NCI-H2227 (cell line): ENCODE measurements at regions not wholly inside any gene's neighbourhood (a gene's known extent, or its start where the extent isn't known, plus 50 kb on each side); places are given as distances from the start of the nearest gene placed in this dataset.
"Not testable (repeated sequence)": the region's sequence is repeated elsewhere in the genome, so short reads cannot be mapped to it uniquely, and the experiment has no call there.

Experiments used
- DNase-seq: peaks from one replicate; lab custom pipeline; 2025; ENCODE audit not compliant: unreplicated experiment; lab: John Stamatoyannopoulos, UW

DNA sequence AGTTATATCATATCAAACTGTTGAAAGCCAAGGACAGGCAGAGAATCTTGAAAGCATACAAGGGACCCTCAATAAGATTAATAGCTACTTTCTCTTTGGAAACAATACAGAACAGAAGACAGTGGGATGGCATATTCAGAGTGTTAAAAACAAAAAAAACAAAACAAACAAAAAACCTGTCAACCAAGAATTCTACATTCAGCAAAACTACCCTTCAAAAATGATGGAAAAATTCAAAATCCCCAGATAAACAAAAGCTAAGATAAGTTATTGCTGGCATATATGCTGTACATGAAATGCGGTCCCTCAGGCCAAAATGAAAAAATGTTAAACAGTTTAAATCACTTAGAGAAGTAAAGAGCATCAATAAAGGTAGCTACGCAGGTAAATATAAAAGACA is 425.1 kb downstream of the ACTL7B start:
- no peak for DNase-seq

DNA sequence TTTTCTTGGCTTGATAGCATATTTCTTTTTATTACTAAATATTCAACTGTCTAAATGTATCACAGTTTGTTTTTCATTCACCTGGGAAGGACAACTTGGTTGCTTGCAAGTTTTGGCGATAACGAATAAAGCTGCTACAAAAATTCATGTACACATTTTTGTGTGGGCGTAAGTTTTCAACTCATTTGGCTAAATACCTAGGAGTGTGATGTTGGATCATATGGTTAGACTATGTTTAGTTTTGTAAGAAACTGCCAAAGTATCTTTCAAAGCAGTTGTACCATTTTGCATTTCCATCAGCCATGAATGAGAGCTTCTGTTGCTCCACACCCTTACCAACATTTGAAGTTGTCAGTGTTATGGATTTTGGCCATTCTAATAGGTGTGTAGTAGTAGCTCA is 428.0 kb downstream of the ACTL7B start:
- no peak for DNase-seq

DNA sequence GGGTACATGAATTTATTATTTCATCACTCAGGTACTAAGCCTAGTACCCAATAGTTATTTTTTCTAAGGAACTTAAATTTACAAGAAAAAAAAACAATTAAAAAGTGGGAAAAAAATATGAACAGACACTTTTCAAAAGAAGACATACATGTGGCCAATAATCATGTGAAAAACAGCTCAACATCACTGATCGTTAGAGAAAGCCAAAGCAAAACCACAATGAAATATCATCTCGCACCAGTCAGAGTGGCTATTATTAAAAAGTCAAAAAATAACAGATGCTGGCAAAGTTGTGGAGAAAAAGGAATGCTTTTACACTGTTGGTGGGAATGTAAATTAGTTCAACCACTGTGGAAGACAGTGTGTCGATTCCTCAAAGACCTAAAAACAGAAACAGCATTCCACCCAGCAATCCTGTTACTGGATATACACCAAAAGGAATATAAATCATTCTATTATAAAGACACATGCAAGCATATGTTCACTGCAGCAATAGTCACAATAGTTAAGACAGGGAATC is 429.3 kb downstream of the ACTL7B start:
- not testable (repeated sequence) for DNase-seq

DNA sequence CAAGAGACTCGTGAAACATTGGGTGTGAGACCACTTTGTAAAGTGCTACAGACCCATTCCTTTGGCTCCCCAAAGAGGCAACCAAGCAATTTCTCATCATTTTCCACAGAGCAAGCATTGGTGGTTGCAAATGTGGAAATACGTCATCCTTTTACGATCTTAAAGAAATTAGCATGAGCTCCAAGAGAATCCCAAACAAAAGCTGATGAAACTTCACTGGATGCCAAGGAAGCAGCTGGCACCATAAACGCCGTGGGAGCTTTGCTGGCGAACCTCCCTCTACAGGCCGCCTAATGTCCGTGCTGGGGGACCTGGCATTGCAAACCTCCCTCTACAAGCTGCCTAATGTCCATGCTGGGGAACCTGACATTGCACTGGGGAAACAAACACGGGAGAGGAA is 432.4 kb downstream of the ACTL7B start:
- DNase-seq: no peak

DNA sequence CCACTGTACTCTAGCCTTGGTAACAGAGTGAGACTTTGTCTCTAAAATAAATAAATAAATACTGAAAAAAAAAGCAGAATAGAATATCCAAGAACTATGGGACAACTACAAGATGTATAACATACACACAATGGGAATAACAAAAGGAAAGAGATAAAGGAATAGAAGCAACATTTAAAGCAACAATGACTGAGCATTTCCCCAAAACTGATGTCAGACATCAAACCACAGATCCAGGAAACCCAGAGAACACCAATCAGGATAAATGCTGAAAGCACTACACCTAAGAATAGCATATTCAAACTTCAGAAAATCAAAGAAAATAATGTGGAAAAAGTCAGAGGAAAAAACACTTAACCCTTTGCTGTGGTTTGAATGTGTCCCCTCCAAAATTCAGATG is 436.4 kb downstream of the ACTL7B start:
- DNase-seq: no peak

DNA sequence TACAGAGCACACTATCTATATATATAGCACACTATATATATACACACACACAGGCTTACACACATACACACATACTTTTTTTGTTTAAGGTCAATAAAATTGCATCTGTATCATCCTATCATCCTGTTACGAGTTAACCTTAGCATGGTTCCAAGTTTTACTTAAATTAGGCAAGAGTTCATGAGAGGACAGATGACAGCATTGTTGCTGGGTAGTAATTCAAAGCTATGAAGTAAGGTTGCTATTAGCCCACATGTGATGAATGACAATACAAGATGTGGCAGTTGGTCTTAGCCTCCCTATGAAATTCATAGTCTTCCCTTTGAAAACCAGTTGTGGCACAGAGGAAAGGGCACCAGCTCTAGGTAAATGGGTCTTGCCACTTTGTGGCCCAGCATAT is 438.1 kb downstream of the ACTL7B start:
- DNase-seq: no peak

DNA sequence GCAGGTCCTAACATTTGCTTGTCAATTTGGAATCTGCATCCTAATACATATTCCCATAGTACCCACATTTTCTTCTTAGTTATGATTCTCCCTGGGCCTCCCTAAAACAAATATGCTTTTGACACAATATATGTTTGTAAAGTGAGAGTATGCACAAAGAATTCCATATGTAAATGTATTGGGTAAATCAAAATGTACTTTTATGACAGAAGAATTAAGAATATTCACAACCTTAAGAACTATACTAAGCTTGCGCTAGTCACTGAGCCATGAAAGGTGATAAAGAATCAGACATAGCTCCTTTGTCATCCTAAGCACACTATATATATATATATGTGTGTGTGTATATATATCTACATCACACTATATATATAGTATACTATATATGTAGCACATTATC is 438.5 kb downstream of the ACTL7B start:
- DNase-seq: no peak

DNA sequence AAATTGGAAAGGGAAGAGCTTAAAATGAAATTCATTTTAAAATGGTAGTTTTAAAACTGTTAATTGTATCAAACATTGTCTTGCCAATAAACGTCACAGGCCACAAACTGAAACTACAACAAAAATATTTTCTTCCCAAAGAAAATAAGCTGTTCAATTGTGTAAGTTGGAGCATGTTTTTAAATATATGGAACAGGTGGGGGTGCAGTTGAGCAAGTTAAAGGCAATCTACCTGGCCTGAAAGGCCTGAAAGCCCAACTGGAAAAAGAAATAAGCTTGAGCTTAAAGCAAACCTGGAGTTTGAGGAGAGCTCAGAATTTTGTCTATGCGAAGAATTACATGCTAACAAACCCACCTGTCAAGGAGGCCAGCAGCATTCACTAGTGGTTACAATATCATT is 439.5 kb downstream of the ACTL7B start:
- no peak for DNase-seq

DNA sequence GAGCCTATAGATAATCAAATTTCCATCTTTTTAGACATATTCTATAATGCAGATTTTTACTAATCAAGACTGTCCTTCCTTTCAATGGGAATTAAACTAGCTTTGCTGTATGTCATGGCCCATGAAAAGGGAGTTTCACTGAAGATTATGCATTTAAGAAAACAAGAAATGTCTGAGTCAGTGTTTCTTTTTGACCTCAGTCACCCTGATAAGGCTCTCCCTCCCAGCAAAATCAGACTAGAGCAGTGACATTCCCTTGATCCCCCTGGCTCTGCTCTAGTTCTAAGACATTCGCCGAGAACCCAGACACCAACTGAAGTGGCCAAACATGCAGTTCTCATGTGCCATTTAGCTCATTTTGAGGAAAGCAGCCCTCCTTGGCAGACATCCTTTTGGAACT is 442.0 kb downstream of the ACTL7B start:
- DNase-seq: no peak

DNA sequence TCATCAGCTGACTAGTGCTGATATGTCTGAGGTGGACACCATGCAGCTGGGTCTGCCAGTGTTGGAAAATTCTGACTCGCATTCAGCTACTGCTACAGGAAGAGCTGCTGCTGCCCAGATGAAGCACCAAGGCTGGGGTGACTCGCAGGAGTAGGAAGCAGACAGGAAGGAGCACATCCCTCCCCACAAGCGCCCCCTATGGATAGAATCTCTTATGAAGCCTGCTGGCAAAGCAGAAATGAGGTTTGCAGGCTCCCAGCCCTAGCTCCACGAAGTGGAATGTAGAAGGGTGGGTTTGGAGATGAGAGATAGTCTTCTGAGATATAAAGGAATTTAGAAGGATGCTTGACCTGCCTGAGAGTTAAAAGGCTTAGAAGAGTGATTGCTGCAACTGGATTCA is 443.0 kb downstream of the ACTL7B start:
- DNase-seq: no peak

DNA sequence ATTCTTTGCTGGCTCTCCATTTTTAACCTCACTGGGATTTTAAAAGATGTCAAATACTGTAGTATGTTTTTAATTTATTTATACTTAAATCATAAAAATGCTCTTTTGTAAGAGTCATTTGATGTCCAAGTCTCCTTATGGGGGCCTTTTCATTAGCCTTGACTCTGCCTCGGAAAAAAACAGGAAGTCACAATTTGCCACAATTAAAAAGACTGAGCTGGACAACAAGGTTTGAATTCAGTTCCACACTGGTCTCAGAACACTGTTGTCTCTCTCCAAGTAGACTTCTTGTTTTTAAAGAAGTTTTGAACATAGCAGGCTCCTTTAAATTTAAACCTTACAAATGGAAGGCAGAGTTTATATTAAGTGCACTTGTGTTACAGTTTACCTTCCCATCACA is 444.2 kb downstream of the ACTL7B start:
- no peak for DNase-seq

DNA sequence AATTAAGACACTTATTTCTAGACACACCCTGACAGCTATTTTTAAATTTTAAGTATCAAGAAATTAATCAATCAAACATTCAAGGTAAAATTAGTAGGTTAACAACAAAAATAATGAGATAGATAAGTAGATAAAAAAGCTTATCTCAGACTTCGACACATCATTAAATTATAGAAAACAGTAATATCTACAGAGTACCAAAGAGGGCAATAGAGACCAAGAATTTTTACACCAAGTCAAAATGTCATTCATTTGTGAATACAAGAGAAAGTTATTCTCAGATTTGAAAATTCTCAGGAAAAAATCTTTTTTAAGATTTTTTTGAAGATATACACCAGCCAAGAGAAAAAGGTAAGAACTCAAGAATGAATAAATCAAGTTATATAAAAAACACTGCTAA is 445.6 kb downstream of the ACTL7B start:
- no peak for DNase-seq

DNA sequence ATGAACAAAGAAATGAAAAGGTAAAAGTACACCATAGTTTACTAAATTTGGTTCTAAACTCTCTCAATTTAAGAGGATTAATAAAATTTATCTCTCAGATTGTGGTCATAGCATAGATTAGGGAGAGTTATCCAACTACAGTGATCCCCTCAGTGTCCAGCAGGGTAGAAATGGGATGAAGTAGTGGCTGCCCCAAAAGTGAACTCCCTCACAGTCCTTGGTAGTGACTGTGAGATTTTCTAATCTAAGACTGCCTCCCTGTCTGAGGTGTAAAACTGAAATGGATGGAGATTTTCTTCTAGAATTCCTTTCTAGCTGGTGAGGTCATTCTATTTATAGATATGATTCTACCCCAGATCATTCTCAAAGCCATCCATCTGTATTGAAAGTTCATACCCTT is 455.5 kb downstream of the ACTL7B start:
- DNase-seq: no peak

DNA sequence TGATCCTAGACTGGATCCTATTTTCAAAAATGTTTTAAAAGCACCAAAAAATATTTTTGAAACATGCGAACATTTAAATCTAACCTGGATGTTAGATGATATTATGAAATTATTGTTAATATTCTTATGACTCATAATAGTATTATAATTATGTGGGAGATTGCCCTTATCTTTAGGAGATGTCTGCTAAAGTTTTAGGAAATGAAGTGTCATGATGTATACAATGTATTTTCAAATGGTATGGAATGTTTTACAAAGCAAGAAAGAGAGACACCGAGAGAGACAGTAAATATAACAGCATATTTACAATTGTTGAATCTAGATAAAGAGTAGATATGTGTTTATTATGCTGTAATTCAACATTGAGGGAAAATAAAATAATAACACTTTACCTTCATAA is 455.9 kb downstream of the ACTL7B start:
- no peak for DNase-seq

DNA sequence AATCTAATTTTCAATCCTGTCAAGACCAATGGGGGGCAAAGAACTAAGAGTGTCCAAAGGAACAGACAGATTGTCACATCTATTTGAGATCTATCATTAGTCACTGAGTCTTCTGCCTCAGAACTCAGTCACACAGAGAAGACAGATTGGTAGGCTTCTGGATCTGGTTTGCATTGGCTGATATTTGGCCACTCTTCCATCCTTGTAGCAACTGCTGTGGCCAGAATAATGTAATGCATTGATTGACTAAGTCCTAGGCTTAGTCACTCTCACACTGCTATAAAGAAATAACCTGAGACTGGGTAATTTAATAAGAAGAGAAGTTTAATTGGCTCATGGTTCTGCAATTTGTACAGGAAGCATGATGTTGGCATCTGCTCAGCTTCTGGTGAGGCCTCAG is 458.5 kb downstream of the ACTL7B start:
- no peak for DNase-seq

DNA sequence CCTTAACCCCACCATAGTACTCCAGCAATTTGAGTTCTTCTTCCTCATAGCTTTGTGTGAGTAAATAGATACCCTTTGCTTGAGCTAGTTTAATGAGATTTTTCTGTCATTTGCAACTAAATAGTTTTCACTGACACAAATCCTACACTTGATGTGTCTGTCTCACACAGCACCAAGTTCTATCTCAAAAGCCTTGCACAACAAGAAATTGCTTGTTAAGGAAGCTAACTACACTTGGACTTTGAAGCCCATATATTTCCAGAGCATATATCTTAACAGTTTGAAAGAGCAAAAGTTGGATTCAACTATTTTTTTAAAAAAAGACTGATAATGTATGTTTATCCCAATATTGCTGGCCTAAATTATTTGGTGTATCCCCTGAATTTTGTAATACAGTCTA is 459.2 kb downstream of the ACTL7B start:
- DNase-seq: no peak

DNA sequence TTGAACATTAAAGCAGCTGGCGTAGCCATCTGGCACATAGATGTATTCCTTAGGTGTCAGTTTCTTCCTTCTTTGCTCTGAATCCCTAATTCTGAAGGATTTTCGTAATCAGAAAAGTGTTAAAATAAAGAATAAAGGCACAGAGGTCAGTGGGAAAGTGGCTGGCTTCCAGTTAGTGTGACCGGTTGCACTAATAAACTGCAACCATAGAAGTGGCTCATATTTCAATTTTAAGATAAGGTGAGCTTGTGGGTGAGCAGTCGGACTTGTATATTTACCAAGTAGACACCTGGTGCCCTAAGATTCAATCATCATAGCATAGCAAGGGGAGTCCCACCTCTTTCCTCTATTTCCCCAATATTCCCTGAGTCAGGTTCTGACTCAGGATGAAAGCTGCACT is 459.6 kb downstream of the ACTL7B start:
- DNase-seq: no peak

DNA sequence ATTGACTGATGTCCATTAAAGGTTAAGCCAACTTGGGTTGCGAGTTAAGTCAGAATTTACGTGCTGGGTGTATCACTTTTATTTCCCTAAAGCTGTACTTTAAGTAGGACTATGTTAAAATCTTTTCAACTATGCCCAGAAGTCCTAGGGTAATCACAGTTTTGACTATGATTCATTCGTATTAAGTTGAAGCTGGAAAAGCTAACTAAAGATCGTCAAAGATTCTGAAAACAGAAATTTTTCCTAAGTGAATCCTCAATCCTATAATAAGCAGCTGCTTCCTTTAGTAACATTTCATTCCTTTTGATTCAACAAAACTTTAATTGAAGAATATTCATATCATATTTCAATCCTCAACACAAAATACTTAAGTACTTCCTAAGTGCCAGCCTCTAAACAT is 460.4 kb downstream of the ACTL7B start:
- no peak for DNase-seq

DNA sequence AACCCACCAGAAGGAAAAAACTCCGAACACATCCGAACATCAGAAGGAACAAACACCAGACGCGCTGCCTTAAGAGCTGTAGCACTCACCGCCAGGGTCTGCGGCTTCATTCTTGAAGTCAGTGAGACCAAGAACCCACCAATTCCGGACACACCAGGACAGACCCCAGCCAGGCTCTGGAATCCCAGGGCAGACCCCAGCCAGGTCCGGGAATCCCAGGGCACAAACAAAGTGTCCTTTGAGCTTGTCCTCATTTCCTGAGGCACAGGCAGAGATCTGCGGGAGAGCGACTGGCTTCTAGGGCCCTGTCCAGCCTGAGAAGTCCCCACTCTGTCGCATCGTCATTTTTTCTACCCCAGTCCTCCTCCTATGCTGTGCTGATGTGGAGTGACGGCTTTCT is 461.1 kb downstream of the ACTL7B start:
- DNase-seq: no peak

DNA sequence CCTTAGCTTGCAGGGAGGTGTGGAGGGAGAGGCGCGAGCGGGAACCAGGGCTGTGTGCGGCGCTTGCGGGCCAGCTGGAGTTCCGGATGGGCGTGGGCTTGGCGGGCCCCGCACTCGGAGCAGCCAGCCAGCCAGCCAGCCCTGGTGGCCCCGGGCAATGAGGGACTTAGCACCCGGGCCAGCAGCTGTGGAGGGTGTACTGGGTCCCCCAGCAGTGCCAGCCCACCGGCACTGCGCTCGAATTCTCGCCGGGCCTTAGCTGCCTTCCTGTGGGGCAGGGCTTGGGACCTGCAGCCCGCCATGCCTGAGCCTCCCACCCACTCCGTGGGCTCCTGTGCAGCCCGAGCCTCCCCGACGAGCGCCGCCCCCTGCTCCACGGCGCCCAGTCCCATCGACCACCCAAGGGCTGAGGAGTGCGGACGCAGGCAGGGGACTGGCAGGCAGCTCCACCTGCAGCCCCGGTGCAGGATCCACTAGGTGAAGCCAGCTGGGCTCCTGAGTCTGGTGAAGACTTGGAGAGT is 462.2 kb downstream of the ACTL7B start:
- DNase-seq: not testable (repeated sequence)

DNA sequence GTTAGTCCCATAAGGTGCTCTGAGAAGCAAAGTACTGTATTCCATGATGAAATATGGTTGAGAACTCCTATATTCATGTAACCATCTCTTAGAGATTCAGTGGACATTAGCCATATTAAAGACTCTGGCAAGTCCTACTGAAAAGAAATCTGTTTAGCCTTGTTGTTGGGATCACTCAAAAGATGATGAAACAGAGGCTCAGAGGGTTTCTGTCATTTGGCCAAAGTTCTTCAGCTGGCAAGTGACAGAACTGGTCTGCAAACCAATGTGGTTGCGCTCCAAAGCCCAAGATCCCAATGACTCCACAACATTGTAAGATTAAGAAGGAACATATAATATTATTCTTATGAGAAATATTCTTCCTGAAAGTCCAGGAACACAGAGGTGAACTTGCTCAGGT is 462.9 kb downstream of the ACTL7B start:
- no peak for DNase-seq

DNA sequence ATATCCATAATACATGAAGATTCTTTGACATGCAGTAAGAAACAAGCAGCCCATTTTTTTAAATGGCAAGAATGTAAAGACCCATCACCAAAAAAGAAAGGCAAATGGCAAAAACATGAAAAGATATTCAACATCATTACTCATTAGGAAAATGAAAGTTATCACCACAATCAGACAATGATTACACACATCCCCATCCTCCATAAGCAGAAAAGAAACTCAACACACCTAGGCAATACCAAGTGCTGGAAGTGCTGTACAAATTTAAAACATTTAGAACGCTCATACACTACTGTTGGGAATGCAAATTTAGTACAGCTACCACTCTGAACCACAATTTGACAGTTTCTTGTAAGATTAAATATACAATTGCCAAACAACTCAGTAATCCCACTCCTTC is 466.7 kb downstream of the ACTL7B start:
- no peak for DNase-seq

DNA sequence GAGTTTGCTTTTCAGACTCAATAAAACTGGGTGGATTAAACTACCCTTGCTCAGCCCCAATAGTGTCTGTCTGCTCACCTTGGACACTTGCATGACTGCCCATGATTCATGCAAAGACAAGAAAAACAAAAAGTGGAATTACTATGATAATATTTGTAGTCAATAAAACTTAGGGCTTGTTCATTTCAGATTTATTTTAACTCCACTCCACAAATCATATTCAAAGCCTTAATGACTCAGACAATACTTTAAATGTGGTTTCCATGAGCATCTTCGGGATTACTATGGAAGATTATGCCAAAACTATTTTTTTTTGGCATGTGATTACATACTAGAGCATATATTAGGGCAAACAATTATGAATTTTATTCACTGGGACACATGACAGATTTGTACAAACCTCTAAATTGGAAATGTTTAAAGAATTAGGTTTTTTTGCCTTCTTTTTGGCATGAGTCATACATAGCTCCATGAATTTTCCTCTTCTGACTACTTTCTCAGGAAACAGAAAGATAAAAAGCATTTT is 468.9 kb downstream of the ACTL7B start:
- no peak for DNase-seq

DNA sequence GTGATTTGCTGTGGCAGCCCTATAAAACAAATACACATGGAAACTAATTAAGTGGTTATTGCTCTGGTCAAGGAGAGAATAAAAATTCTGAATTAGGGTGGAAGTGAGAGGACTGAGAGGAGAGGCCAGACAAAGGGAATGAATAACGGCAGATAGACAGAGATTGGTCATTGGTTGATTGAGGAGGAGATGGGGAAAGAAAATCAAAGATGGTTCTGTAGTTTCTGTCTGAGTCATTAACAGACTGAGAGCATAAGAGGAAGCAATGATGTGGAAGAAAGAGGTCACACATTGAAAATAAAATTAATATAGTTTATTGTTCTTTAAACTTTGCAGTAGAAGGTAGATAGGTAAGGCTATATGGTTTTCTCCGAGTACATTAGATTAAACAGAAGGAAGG is 469.8 kb downstream of the ACTL7B start:
- DNase-seq: no peak
